Activated CD4-positive, alpha-beta T cell treated with anti-CD3 and anti-CD28 coated beads for 36 hours (primary cell): ENCODE measurements at regions not wholly inside any gene's neighbourhood (a gene's known extent, or its start where the extent isn't known, plus 50 kb on each side); places are given as distances from the start of the nearest gene placed in this dataset.

Experiments used
- ATAC-seq: fragments of 200-7000 bp; cut with Tn5 transposase; one replicate; pipeline ENCODE4 v1.10.0; 2021; ENCODE audit warnings: mild to moderate bottlenecking, moderate library complexity
- CTCF ChIA-PET: fragments of 350-600 bp; sonication (Branson Sonifier 250); formaldehyde crosslinking; loops from one replicate; lab custom pipeline; 2021; ENCODE audit warnings: antibody characterized with exemption; lab: Charles Lee
- POLR2A ChIA-PET: fragments of 350-600 bp; sonication (Branson Sonifier 250); formaldehyde crosslinking; loops from one replicate; lab custom pipeline; 2021; ENCODE audit warnings: antibody characterized with exemption, inconsistent platforms; lab: Charles Lee
- DNase-seq: peaks from one replicate; pipeline ENCODE4 v3.0.0-alpha.2; 2020
- H3K27ac Mint-ChIP-seq: one replicate; pipeline ENCODE4 v1.8.0; 2021; ENCODE audit warnings: mixed read lengths
- H3K27me3 Mint-ChIP-seq: one replicate; pipeline ENCODE4 v1.8.0; 2021; ENCODE audit warnings: mixed read lengths
- H3K36me3 Mint-ChIP-seq: one replicate; pipeline ENCODE4 v1.8.0; 2021; ENCODE audit warnings: low read depth, mixed read lengths
- H3K4me1 Mint-ChIP-seq: one replicate; pipeline ENCODE4 v1.8.0; 2021; ENCODE audit warnings: mixed read lengths
- H3K4me3 Mint-ChIP-seq: one replicate; pipeline ENCODE4 v1.8.0; 2021; ENCODE audit warnings: mild to moderate bottlenecking, moderate library complexity, mixed read lengths
- H3K9me3 Mint-ChIP-seq: one replicate; pipeline ENCODE4 v1.8.0; 2021; ENCODE audit warnings: low read depth, mixed read lengths
- intact Hi-C, 2 experiments: fragments of 100-400 bp; cut with DNase I in 1 of 2; cut with micrococcal nuclease in 1 of 2; formaldehyde crosslinking; loops; one replicate each; pipeline versions ENCODE4 v1.14.2 to v1.15.1; 2022 to 2024; cut with DNase I, micrococcal nuclease

DNA sequence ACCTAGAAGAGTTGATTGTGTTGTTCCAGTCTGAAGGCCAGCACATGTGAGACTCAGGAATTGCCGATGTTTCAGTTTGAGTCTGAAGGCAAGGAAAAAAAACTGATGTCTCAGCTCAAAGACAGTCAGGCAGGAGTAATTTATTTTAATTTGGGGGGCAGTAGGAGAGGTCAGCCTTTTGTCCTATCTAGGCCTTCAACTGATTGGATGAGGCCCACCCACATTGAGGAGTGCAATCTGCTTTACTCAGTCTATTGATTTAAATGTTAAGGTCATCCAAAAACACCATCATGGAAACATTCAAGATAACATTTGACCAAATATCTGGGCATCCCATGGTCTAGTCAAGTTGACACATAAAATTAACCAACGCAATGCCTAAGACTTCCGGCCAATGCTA is 288.9 kb downstream of the CDK5RAP2 start:
- H3K36me3 Mint-ChIP-seq = no peaks in the 10 kb centered on the region
- no peak overlapping the region for H3K27ac Mint-ChIP-seq
- no peaks in the 10 kb centered on the region for H3K27me3 Mint-ChIP-seq
- CTCF ChIA-PET = no interaction called here
- H3K4me1 Mint-ChIP-seq = no peaks in the 10 kb centered on the region
- intact Hi-C loops = no loop called here
- no peak for DNase-seq
- no peaks in the 10 kb centered on the region for H3K9me3 Mint-ChIP-seq
- no peak overlapping the region for H3K4me3 Mint-ChIP-seq
- no peak for ATAC-seq
- POLR2A ChIA-PET = no interaction called here

DNA sequence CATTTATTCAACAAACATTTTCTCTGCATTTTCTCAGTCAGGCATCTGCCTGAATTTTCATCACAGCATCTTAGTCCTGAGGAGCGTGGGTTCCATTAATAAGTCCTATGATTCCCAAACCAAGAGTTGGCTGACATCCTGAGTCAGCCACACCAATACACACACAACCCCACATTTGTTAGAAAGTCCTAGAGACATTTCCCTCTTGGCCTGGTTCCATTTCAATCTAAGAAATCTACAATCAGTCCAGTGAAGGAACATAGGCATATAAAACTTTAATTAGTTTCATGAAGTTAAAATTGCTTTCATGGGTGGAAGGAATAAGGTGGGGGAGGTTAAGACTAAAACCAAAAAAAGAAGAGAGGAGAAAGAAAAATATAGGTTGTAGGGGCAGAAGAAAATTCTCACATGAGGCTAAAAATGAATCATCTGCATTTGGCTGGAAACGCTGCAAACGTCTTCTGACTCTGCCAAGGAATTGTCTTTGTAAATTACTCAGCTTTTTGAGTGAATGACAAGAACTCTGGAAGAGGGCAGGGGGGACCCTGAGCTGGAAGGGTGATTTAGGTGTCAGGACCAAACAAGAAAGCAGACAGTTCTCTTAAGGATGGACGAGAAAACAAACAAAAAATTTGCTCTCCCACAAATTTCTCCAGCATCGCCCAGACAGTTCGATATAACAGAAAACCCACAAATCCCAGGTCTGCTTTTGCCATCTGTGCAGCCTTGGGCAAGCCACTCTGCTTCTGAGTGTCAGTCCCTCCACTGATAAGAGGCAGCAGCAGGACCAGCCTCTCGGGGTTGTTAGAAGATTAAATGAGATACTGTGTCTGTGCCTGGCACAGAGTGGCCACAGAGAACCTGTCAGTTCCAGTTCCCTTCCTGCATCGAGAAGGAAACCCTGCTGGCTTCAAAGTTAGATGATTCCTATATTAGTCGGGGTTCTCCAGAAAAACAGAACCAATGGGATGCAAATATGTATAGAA is 289.7 kb downstream of the CDK5RAP2 start:
- DNase-seq (no peak), ATAC-seq (no peak)
- Mint-ChIP-seq H3K9me3 (no peaks in the 10 kb centered on the region), H3K4me1 (no peaks in the 10 kb centered on the region), H3K4me3 (no peak overlapping the region), H3K27me3 (no peaks in the 10 kb centered on the region), H3K36me3 (no peaks in the 10 kb centered on the region), H3K27ac (no peak overlapping the region)
- CTCF ChIA-PET = interaction anchor here (0.6 kb wide), 1 partner anchor 94 kb away, joined by 3 read pairs; no protein-coding TSS in a partner anchor
- POLR2A ChIA-PET = no interaction called here
- intact Hi-C loops = no loop called here

DNA sequence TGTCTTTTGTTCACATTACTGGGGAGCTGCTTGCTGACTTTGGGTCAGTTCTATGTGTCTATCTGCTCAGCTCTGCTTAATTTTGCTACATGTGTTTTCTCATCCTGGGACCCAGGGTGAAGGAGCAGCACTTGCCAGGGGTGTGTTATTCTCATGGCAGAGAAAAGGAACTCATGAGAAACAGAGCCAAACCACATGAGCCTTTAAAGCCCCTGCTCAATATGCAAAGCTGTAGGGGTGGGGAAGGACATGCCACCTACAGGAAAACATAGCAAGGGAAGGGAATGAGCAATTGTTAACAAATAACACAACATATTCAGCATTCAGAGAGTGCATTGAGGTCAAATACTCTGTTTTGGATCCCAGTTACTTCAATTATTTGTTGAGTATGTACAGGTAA is 290.9 kb downstream of the CDK5RAP2 start:
- CTCF ChIA-PET = interaction anchor here (0.6 to 1.0 kb wide), 2 partner anchors 13 to 446 kb away, joined by 3 read pairs; no protein-coding TSS in a partner anchor
- Mint-ChIP-seq H3K27ac (no peak overlapping the region), H3K4me1 (no peaks in the 10 kb centered on the region), H3K4me3 (no peak overlapping the region), H3K36me3 (no peaks in the 10 kb centered on the region), H3K27me3 (peaks cover 2% of the 10 kb centered on the region), H3K9me3 (no peaks in the 10 kb centered on the region)
- DNase-seq = no peak
- POLR2A ChIA-PET = no interaction called here
- intact Hi-C loops = no loop called here
- ATAC-seq = no peak

DNA sequence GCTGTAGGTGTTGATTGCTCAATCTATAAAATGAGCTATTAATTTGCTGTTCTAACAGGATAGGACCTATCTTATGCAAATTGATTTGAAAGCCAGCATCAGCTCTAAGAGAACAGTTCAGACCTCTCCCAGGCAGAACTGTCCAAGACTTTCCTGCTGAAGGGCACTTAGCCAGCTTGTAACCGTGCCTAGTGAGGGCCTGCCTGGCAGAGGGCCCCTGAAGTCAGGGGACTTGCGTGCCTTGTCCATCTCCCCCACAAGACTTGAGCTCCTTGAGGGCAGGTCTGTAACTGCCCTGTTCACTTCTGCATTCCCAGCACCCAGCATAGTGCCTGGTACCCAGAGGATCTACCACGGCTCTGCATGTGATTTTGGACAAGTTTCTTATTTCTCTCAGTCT is 293.4 kb downstream of the CDK5RAP2 start:
- Mint-ChIP-seq H3K4me1 (no peaks in the 10 kb centered on the region), H3K27me3 (peaks cover 2% of the 10 kb centered on the region), H3K4me3 (no peak overlapping the region), H3K27ac (no peak overlapping the region), H3K36me3 (no peaks in the 10 kb centered on the region), H3K9me3 (no peaks in the 10 kb centered on the region)
- DNase-seq (no peak), ATAC-seq (no peak)
- ChIA-PET CTCF (no interaction called here), POLR2A (no interaction called here)
- intact Hi-C loops = no loop called here

DNA sequence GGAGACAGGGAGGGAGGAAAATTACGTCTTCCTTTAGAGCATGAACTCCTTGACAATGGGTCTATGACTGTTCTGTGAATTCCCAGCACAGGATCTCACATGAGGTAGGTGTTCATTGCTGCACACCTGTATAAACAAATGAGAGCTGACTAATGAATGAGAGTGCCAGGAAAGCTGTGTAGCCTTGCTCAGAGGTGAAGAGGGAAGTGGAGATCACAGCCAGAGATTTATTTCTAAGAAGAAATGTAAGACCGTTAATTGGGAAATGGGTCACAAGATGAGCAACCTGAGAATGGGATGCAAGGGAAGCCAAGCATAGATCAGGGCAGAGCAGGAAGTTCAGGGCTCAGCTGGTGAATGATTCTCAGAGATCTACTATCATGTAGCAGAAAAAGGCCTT is 295.1 kb downstream of the CDK5RAP2 start:
- no peak overlapping the region for H3K27ac Mint-ChIP-seq
- H3K36me3 Mint-ChIP-seq = no peaks in the 10 kb centered on the region
- ATAC-seq (no peak), DNase-seq (no peak)
- no peaks in the 10 kb centered on the region for H3K4me1 Mint-ChIP-seq
- ChIA-PET POLR2A (no interaction called here), CTCF (no interaction called here)
- no peak overlapping the region for H3K4me3 Mint-ChIP-seq
- H3K27me3 Mint-ChIP-seq = peaks cover 2% of the 10 kb centered on the region
- H3K9me3 Mint-ChIP-seq = no peaks in the 10 kb centered on the region
- intact Hi-C loops = no loop called here

DNA sequence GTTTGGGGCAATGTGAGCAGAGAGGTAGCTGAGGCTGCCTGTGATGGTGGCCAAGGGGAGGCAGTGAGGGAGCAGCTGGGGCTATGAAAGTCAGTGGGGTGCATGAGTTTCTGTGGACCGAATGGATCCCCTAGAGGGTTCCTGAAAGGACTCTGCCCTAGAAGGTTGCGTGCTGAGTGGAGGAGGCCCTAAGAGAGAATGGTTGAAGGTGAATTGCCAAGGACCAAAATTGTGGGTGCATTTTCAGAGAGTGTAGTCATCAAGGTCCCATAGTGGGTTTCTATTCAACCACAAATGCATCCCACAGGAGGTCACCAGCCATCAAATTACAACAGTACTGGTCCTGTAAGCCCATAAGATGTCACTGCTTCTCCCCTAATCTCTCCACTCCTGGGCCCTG is 298.3 kb downstream of the CDK5RAP2 start:
- intact Hi-C loops = no loop called here
- Mint-ChIP-seq H3K4me1 (no peaks in the 10 kb centered on the region), H3K4me3 (no peak overlapping the region), H3K36me3 (no peaks in the 10 kb centered on the region), H3K27ac (no peak overlapping the region), H3K27me3 (peaks cover 11% of the 10 kb centered on the region), H3K9me3 (no peaks in the 10 kb centered on the region)
- CTCF ChIA-PET = no interaction called here
- POLR2A ChIA-PET = no interaction called here
- ATAC-seq (no peak), DNase-seq (no peak)

DNA sequence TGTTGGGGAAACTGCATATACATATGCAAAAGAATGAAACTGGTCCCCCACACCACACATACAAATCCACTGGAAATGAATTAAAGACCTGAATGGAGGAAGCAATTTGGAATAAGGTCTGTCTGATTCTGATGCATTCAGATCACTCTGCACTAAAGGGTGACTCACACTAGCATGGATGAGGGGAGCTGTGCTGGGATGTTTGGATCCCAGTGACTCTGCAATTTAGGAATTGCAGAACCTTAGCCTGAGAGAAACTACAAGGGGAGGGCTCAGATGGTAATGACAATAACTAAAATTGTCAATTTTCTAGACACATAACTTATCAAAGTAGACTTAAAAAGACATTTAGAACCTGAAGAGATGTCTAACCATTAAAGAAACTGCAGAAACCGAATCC is 312.0 kb downstream of the CDK5RAP2 start:
- no peaks in the 10 kb centered on the region for H3K36me3 Mint-ChIP-seq
- peaks cover 4% of the 10 kb centered on the region for H3K27me3 Mint-ChIP-seq
- no peaks in the 10 kb centered on the region for H3K4me1 Mint-ChIP-seq
- no peak for ATAC-seq
- peaks cover 4% of the 10 kb centered on the region for H3K9me3 Mint-ChIP-seq
- ChIA-PET POLR2A (no interaction called here), CTCF (no interaction called here)
- intact Hi-C loops = loop anchor here in 1 of 2 experiments (10.0 kb wide), 1 partner anchor 63 kb away; no protein-coding TSS in a partner anchor
- no peak overlapping the region for H3K4me3 Mint-ChIP-seq
- no peak overlapping the region for H3K27ac Mint-ChIP-seq
- no peak for DNase-seq

DNA sequence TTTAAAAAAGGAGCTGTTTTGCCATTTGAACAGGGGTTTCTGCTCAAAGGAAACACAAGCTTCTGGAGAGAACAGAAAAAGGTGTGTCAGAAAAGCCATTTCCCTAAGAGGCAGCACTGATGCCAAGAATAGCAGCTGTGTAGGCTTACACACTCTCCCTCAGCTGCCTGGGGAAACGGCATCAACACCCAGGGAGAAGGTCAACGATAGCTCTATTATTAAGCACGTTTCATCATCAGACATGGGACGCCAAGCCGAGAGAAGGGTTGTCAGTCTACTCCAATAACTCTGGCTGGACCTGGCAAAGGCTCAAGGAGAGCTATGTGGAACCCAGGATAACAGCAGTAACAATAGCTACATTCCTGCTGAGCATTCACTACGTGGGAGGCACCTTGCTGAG is 314.2 kb downstream of the CDK5RAP2 start:
- Mint-ChIP-seq H3K36me3 (no peaks in the 10 kb centered on the region), H3K4me3 (no peak overlapping the region), H3K4me1 (no peaks in the 10 kb centered on the region), H3K27me3 (peaks cover 4% of the 10 kb centered on the region), H3K27ac (no peak overlapping the region), H3K9me3 (no peaks in the 10 kb centered on the region)
- CTCF ChIA-PET = no interaction called here
- no peak for DNase-seq
- POLR2A ChIA-PET = no interaction called here
- intact Hi-C loops = loop anchor here in 1 of 2 experiments (10.0 kb wide), 1 partner anchor 61 kb away; no protein-coding TSS in a partner anchor
- no peak for ATAC-seq

DNA sequence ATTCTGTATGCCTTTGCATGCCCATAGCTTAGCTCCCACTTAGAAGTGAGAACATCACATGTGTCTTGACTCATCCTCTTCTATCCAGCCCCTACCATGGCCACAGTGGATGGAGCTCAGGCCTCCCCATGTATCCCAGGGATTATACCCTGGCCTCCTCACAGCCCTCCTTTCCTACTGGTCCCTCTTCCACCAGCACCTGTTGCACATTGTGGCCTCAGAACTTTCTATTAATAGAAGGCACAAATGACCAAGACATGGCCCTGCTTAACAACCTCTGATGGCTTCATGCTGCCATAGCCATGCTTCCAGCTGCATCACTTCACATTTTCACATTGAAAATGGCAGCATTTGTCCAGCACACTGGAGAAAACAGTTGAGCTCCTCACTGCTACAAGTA is 315.4 kb downstream of the CDK5RAP2 start:
- Mint-ChIP-seq H3K9me3 (no peaks in the 10 kb centered on the region), H3K36me3 (no peaks in the 10 kb centered on the region), H3K27ac (no peak overlapping the region), H3K27me3 (peaks cover 2% of the 10 kb centered on the region), H3K4me1 (no peaks in the 10 kb centered on the region), H3K4me3 (no peak overlapping the region)
- ChIA-PET POLR2A (no interaction called here), CTCF (no interaction called here)
- intact Hi-C loops = loop anchor here in 1 of 2 experiments (10.0 kb wide), 1 partner anchor 60 kb away; no protein-coding TSS in a partner anchor
- ATAC-seq (no peak), DNase-seq (no peak)

DNA sequence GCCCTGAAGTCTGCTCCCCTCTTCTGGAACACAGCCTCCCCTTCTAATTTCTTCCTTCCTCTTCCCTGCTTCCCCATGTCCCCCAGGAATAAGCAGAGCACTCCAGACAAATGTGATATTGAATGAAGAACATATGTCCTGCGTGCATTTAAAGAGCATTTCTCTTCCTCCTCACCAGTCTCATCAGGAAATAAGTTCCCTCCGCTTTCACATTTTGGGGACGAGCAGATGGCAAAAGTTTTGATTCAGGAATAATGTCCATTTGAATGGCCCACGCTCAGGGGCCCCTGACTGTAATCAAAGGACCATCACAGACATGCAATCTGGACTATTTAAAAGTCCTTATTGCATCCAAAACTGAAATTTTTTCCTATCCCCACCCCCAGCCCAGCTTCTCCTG is 316.1 kb downstream of the CDK5RAP2 start:
- ATAC-seq (no peak), DNase-seq (no peak)
- Mint-ChIP-seq H3K4me3 (no peak overlapping the region), H3K4me1 (no peaks in the 10 kb centered on the region), H3K27me3 (peaks cover 5% of the 10 kb centered on the region), H3K27ac (no peak overlapping the region), H3K9me3 (no peaks in the 10 kb centered on the region), H3K36me3 (no peaks in the 10 kb centered on the region)
- POLR2A ChIA-PET = no interaction called here
- intact Hi-C loops = loop anchor here in 1 of 2 experiments (10.0 kb wide), 1 partner anchor 59 kb away; no protein-coding TSS in a partner anchor
- CTCF ChIA-PET = no interaction called here

DNA sequence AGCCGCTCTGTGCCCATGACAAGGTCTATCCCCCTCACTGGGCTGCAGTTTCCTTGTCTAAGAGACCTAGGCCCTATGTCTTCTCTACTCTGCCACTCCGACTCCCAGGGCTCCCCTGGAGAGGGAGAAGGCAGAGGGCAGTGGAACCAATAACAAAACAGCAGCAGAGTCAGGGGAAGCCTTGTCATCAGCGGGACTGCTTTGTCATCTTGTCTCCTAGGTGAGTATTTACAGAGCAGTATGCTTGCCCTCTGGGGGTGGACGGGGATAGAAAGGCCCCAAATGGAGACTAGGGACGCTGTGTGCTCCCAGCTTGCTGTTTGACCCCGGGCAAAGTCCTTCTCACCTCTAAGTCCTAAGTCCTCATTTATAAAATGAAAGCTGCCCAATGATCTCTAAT is 318.5 kb downstream of the CDK5RAP2 start:
- intact Hi-C loops = loop anchor here in 1 of 2 experiments (10.0 kb wide), 1 partner anchor 57 kb away; no protein-coding TSS in a partner anchor

DNA sequence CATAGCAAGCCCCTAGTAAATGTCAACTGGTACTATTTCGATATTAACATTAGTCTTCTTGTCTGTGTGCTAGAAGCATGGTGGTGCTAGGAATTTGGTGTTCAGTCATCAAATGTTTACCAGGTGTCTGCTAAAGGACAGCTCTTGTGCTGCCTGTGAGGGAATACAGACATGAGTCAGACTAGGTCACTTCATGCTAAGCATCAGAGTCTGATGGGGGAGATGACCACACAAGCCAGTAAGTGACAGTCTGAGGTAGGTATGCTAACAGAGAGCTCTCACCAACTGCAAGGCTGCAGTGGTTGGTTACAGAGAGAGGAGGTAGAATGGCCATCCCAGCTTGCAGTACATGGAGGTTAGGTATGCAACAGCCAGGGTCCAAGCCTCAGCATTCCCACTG is 320.9 kb downstream of the CDK5RAP2 start:
- Mint-ChIP-seq H3K4me3 (no peak overlapping the region), H3K9me3 (no peaks in the 10 kb centered on the region), H3K27ac (no peak overlapping the region), H3K4me1 (no peaks in the 10 kb centered on the region), H3K27me3 (peaks cover 9% of the 10 kb centered on the region), H3K36me3 (no peaks in the 10 kb centered on the region)
- ChIA-PET CTCF (no interaction called here), POLR2A (no interaction called here)
- no peak for DNase-seq
- ATAC-seq = no peak
- intact Hi-C loops = no loop called here

More for the DNA sequence above, 318.5 kb downstream of the CDK5RAP2 start:
- no peak overlapping the region for H3K4me3 Mint-ChIP-seq
- no peaks in the 10 kb centered on the region for H3K4me1 Mint-ChIP-seq
- DNase-seq (no peak), ATAC-seq (no peak)
- H3K27me3 Mint-ChIP-seq = peaks cover 10% of the 10 kb centered on the region
- H3K36me3 Mint-ChIP-seq = no peaks in the 10 kb centered on the region
- ChIA-PET CTCF (no interaction called here), POLR2A (no interaction called here)
- H3K9me3 Mint-ChIP-seq = no peaks in the 10 kb centered on the region
- no peak overlapping the region for H3K27ac Mint-ChIP-seq
